Liver (tissue), 3 donors: ENCODE measurements at regions not wholly inside any gene's neighbourhood (a gene's known extent, or its start where the extent isn't known, plus 50 kb on each side); places are given as distances from the start of the nearest gene placed in this dataset.

Source experiments
- GABPA ChIP-seq, 2 donors: IDR thresholded peaks in 1 of 2; conservative IDR thresholded peaks in 1 of 2; 2 replicates each; pipeline ENCODE4 v1.6.1; 2016; ENCODE audit warnings: antibody characterized with exemption in 2 of 2, mild to moderate bottlenecking in 1 of 2, moderate library complexity in 1 of 2
- JUND ChIP-seq, 2 donors: IDR thresholded peaks; 2 replicates each; pipeline ENCODE4 v1.6.1; 2016; ENCODE audit warnings: antibody characterized with exemption in 2 of 2
- YY1 ChIP-seq: IDR thresholded peaks from 2 replicates; pipeline ENCODE4 v1.6.1; 2016; ENCODE audit warnings: antibody characterized with exemption, mild to moderate bottlenecking
- TF ChIP-seq, protein P1 (sequence below): fragments of 150-350 bp; IDR thresholded peaks from 2 replicates; pipeline ENCODE4 v1.5.1; 2017; ENCODE audit warnings: improper control_type of control experiment, low read depth, low read length; ENCODE audit not compliant: missing input control
- donor health status: healthy.
- donor health status: healthy.

DNA sequence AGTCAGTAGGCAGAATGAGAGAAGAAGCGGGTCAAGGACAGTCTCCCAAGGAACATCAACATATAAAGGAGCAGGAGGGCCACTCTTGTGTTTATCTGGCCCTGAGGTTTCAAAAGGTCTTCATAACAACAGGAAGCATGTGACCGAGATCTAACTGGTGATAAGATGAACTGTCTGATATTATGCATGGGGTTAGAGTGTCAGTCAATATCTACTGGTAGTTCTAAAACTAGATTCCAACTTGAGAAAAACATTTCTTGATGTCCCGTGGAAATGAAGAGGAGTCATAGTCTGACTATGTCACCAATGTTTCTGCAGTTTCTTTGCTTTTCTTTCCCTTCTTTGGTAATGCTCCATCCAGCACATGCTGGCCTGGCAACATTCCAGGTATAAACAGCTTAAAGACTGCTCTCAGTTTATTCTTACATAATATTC lies 77.5 kb upstream of the ITPRID2 start:
- no peak for TF ChIP-seq JUND (IDR thresholded peaks at IDR 0.05)
- TF ChIP-seq, protein P1, sequence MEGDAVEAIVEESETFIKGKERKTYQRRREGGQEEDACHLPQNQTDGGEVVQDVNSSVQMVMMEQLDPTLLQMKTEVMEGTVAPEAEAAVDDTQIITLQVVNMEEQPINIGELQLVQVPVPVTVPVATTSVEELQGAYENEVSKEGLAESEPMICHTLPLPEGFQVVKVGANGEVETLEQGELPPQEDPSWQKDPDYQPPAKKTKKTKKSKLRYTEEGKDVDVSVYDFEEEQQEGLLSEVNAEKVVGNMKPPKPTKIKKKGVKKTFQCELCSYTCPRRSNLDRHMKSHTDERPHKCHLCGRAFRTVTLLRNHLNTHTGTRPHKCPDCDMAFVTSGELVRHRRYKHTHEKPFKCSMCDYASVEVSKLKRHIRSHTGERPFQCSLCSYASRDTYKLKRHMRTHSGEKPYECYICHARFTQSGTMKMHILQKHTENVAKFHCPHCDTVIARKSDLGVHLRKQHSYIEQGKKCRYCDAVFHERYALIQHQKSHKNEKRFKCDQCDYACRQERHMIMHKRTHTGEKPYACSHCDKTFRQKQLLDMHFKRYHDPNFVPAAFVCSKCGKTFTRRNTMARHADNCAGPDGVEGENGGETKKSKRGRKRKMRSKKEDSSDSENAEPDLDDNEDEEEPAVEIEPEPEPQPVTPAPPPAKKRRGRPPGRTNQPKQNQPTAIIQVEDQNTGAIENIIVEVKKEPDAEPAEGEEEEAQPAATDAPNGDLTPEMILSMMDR: no peak
- TF ChIP-seq GABPA (IDR thresholded peaks at IDR 0.05 in 1 of 2, conservative IDR thresholded peaks at IDR 0.05 in 1 of 2): no peak
- TF ChIP-seq YY1: no peak
